HepG2 (cell line): ENCODE measurements at regions not wholly inside any gene's neighbourhood (a gene's known extent, or its start where the extent isn't known, plus 50 kb on each side); places are given as distances from the start of the nearest gene placed in this dataset.

Experiments used
- ATAC-seq: fragments of 200-7000 bp; cut with Tn5 transposase; 3 replicates; pipeline ENCODE4 v1.9.1; 2020; ENCODE audit warnings: mild to moderate bottlenecking, moderate library complexity
- BruUV-seq: library from RNA; stranded (reverse); fragments of 400-500 nt; replicated peaks from 2 replicates; lab custom pipeline; 2021; lab: Mats Ljungman, UMichigan
- CTCF ChIA-PET: fragments of 300-600 bp; formaldehyde crosslinking; extraction: SDS; loops from one replicate; lab custom pipeline; 2021; ENCODE audit warnings: low total read pairs, inconsistent platforms, low intra/inter-chr PET ratio; lab: Yijun Ruan, JAX
- POLR2A ChIA-PET: fragments of 350-600 bp; sonication (Branson Sonifier 250); formaldehyde crosslinking; loops from one replicate; lab custom pipeline; 2020; ENCODE audit warnings: antibody characterized with exemption, inconsistent platforms; lab: Yijun Ruan, JAX
- DNase-seq: peaks from one replicate; pipeline ENCODE4 v3.0.0-alpha.2; 2015; ENCODE audit warnings: low spot score
- FAIRE-seq: peaks from 3 replicates; lab custom pipeline; 2011; peaks lifted over from hg19 to GRCh38; lab: Jason Lieb, UNC
- H2AFZ ChIP-seq: one replicate; pipeline ENCODE4 v1.6.1; 2011; ENCODE audit warnings: low read length, inconsistent platforms
- H3K27ac ChIP-seq: fragments of 300-600 bp; 3 replicates; pipeline ENCODE4 v1.8.0; 2011; ENCODE audit warnings: mixed run types, mild to moderate bottlenecking, mixed read lengths, low read length, inconsistent platforms; ENCODE audit not compliant: insufficient read depth; ENCODE audit errors: extremely low read length
- H3K27me3 ChIP-seq, 2 experiments: fragments of 200-600 bp in 1 of 2; 2 replicates in 1 of 2; 3 replicates in 1 of 2; pipeline versions ENCODE4 v1.6.0 to v1.8.0; 2011; ENCODE audit warnings: low read length in 2 of 2, mild to moderate bottlenecking in 2 of 2, moderate library complexity in 2 of 2, inconsistent platforms in 1 of 2; ENCODE audit not compliant: insufficient read depth in 2 of 2, control insufficient read depth in 1 of 2
- H3K36me3 ChIP-seq, 2 experiments: fragments of 200-600 bp in 1 of 2; replicated peaks in 1 of 2; 2 replicates in 1 of 2; 3 replicates in 1 of 2; pipeline versions ENCODE4 v1.5.1 to v1.8.0; 2011; ENCODE audit warnings: low read length in 2 of 2, inconsistent platforms in 1 of 2; ENCODE audit not compliant: insufficient read depth in 2 of 2, control insufficient read depth in 1 of 2
- H3K4me1 ChIP-seq: 2 replicates; pipeline ENCODE4 v1.5.1; 2012; ENCODE audit warnings: low read length, inconsistent platforms; ENCODE audit not compliant: insufficient read depth
- H3K4me2 ChIP-seq: 2 replicates; pipeline ENCODE4 v1.6.0; 2011; ENCODE audit warnings: low read depth, low read length, inconsistent platforms
- H3K4me3 ChIP-seq, 3 experiments: fragments of 200-600 bp in 1 of 3; sonication (generic), shearing (Covaris generic) in 1 of 3; replicated peaks in 1 of 3; 2 replicates each; pipeline ENCODE4 v1.5.1; 2011 to 2016; ENCODE audit warnings: low read length in 3 of 3, inconsistent platforms in 2 of 3, low read depth in 2 of 3, mild to moderate bottlenecking in 2 of 3, control low read depth in 1 of 3, mixed read lengths in 1 of 3; ENCODE audit not compliant: insufficient read depth in 1 of 3
- H3K79me2 ChIP-seq: one replicate; pipeline ENCODE4 v1.6.1; 2011; ENCODE audit warnings: low read length, inconsistent platforms; ENCODE audit not compliant: insufficient read depth
- H3K9ac ChIP-seq: 2 replicates; pipeline ENCODE4 v1.6.0; 2011; ENCODE audit warnings: mild to moderate bottlenecking, low read depth, low read length, inconsistent platforms; ENCODE audit not compliant: insufficient read depth
- H3K9me3 ChIP-seq: 2 replicates; pipeline ENCODE4 v1.5.1; 2012; ENCODE audit warnings: mild to moderate bottlenecking, low read length
- H4K20me1 ChIP-seq: 2 replicates; pipeline ENCODE4 v1.6.0; 2011; ENCODE audit warnings: inconsistent platforms, mild to moderate bottlenecking, low read length, moderate library complexity; ENCODE audit not compliant: insufficient read depth
- CREM ChIP-seq, 2 experiments: sonication (generic) in 1 of 2; formaldehyde crosslinking in 1 of 2; IDR thresholded peaks; 2 replicates each; pipeline versions ENCODE4 v1.4.0 to v1.6.1; 2016 to 2020; ENCODE audit warnings: antibody characterized with exemption in 1 of 2, mild to moderate bottlenecking in 1 of 2, missing genetic modification reagents in 1 of 2
- HNRNPH1 ChIP-seq: fragments of 200-400 bp; formaldehyde crosslinking; optimal IDR thresholded peaks from 2 replicates; pipeline ENCODE3; 2017; ENCODE audit warnings: mild to moderate bottlenecking, low read depth, low read length
- IRF2 ChIP-seq: IDR thresholded peaks from 2 replicates; pipeline ENCODE4 v1.6.1; 2018; ENCODE audit warnings: missing genetic modification reagents, missing compliant biosample characterization
- LCORL ChIP-seq, 2 experiments: fragments of 450-650 bp in 1 of 2; sonication (generic) in 1 of 2; formaldehyde crosslinking in 1 of 2; IDR thresholded peaks; 2 replicates each; pipeline versions ENCODE4 v1.5.0 to v1.6.1; 2017 to 2020; ENCODE audit warnings: antibody characterized with exemption in 1 of 2, missing genetic modification reagents in 1 of 2
- NFIB ChIP-seq: sonication (generic); formaldehyde crosslinking; IDR thresholded peaks from 2 replicates; pipeline ENCODE4 v1.9.0; 2021; ENCODE audit warnings: missing genetic modification reagents, mild to moderate bottlenecking, borderline replicate concordance
- POLR2A ChIP-seq, 2 experiments: IDR thresholded peaks; 2 replicates each; pipeline ENCODE4 v1.6.1; 2011; ENCODE audit warnings: low read depth in 2 of 2, low read length in 2 of 2, mild to moderate bottlenecking in 1 of 2, moderate library complexity in 1 of 2; ENCODE audit not compliant: insufficient read depth in 1 of 2
- RFXANK ChIP-seq: IDR thresholded peaks from 2 replicates; pipeline ENCODE4 v1.6.1; 2016
- TBX3 ChIP-seq: fragments of 450-650 bp; IDR thresholded peaks from 2 replicates; pipeline ENCODE4 v1.6.1; 2017; ENCODE audit warnings: antibody characterized with exemption, mild to moderate bottlenecking, inconsistent platforms, borderline replicate concordance
- ZC3H4 ChIP-seq: sonication (generic); formaldehyde crosslinking; IDR thresholded peaks from 2 replicates; pipeline ENCODE4 v1.4.0; 2020; ENCODE audit warnings: missing genetic modification reagents, borderline replicate concordance
- ZGPAT ChIP-seq: IDR thresholded peaks from 2 replicates; pipeline ENCODE4 v1.6.1; 2016; ENCODE audit warnings: mild to moderate bottlenecking
- ZIK1 ChIP-seq: sonication (generic); formaldehyde crosslinking; IDR thresholded peaks from 2 replicates; pipeline ENCODE4 v1.5.0; 2020; ENCODE audit warnings: mild to moderate bottlenecking, low read depth, missing genetic modification reagents, borderline replicate concordance
- ZNF10 ChIP-seq: sonication (generic); formaldehyde crosslinking; IDR thresholded peaks from 2 replicates; pipeline ENCODE4 v1.4.0; 2020; ENCODE audit warnings: mild to moderate bottlenecking, low read depth, missing genetic modification reagents, borderline replicate concordance
- ZNF670 ChIP-seq: sonication (generic); formaldehyde crosslinking; IDR thresholded peaks from 2 replicates; pipeline ENCODE4 v1.8.0; 2022; ENCODE audit warnings: mild to moderate bottlenecking, missing genetic modification reagents, borderline replicate concordance
- ZZZ3 ChIP-seq: sonication (generic); formaldehyde crosslinking; IDR thresholded peaks from 2 replicates; pipeline ENCODE4 v1.4.0; 2020; ENCODE audit warnings: missing genetic modification reagents, mild to moderate bottlenecking, borderline replicate concordance
- WGBS: methylation state at CpG from one replicate; pipeline ENCODE4 v1.1.6; 2017; ENCODE audit warnings: low lambda C conversion rate; 5-methylcytosine and 5-hydroxymethylcytosine counted together
- in situ Hi-C: cut with HindIII; loops from 2 replicates; pipeline ENCODE4 v1.10.0; 2017; ENCODE audit warnings: low pct_unique_long_range_greater_than_20kb; ENCODE audit not compliant: extremely low pct_ligation_motif_present
- intact Hi-C: fragments of 100-400 bp; cut with micrococcal nuclease; formaldehyde crosslinking; loops from one replicate; pipeline ENCODE4 v1.10.0; 2022; ENCODE audit not compliant: unreplicated experiment
- TF ChIP-seq, protein P1 (sequence below): sonication (generic); formaldehyde crosslinking; conservative IDR thresholded peaks from 2 replicates; pipeline ENCODE4 v1.8.0; 2022; ENCODE audit warnings: low read depth, missing genetic modification reagents
- TF ChIP-seq, protein P2 (sequence below): sonication (generic); formaldehyde crosslinking; IDR thresholded peaks from 2 replicates; pipeline ENCODE4 v1.5.0; 2020; ENCODE audit warnings: missing genetic modification reagents, mild to moderate bottlenecking, borderline replicate concordance
- TF ChIP-seq, protein P3 (sequence below): sonication (generic); formaldehyde crosslinking; IDR thresholded peaks from 2 replicates; pipeline ENCODE4 v1.4.0; 2020; ENCODE audit warnings: mild to moderate bottlenecking, missing genetic modification reagents

DNA sequence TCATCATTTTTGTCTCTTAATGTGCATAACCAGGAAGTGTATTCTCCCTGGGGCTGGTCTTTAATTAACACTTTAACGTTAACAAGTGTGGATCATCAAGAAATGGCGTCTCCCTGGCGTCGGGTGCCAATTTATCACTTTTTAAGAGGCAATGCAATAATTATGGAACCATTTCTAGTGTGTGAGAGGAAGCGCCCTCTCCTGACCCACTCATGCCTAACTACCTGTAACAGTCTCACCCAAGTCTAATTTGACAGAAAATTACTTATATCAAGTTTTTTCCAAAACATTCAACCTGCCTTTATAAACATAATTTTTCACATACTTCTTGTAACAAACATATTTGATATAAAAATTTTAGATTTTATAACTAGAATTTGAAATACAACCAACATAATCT lies 905.3 kb upstream of the MDGA2 start:
- WGBS = 30% methylated on average over 5 of the region's 5 CpGs
- Histone ChIP-seq H4K20me1 (no peaks in the 10 kb centered on the region), H3K4me3 (no peak overlapping the region), H3K9me3 (peaks cover 41% of the 10 kb centered on the region), H3K36me3 (no peaks in the 10 kb centered on the region), H3K4me1 (no peaks in the 10 kb centered on the region), H3K9ac (no peak overlapping the region), H3K27me3 (no peaks in the 10 kb centered on the region), H3K27ac (no peak overlapping the region), H2AFZ (no peak overlapping the region), H3K79me2 (no peaks in the 10 kb centered on the region), H3K4me2 (no peak overlapping the region)
- TF ChIP-seq, protein P1, sequence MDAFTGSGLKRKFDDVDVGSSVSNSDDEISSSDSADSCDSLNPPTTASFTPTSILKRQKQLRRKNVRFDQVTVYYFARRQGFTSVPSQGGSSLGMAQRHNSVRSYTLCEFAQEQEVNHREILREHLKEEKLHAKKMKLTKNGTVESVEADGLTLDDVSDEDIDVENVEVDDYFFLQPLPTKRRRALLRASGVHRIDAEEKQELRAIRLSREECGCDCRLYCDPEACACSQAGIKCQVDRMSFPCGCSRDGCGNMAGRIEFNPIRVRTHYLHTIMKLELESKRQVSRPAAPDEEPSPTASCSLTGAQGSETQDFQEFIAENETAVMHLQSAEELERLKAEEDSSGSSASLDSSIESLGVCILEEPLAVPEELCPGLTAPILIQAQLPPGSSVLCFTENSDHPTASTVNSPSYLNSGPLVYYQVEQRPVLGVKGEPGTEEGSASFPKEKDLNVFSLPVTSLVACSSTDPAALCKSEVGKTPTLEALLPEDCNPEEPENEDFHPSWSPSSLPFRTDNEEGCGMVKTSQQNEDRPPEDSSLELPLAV = no peak
- TF ChIP-seq, protein P2, sequence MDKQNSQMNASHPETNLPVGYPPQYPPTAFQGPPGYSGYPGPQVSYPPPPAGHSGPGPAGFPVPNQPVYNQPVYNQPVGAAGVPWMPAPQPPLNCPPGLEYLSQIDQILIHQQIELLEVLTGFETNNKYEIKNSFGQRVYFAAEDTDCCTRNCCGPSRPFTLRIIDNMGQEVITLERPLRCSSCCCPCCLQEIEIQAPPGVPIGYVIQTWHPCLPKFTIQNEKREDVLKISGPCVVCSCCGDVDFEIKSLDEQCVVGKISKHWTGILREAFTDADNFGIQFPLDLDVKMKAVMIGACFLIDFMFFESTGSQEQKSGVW = no peak
- TF ChIP-seq ZNF670 (CRISPR knock-in tag) (no peak), ZNF10 (CRISPR knock-in tag) (no peak), LCORL (IDR thresholded peaks at IDR 0.05) (no peak), LCORL (CRISPR knock-in tag; IDR thresholded peaks at IDR 0.05) (no peak), CREM (IDR thresholded peaks at IDR 0.05) (no peak), CREM (CRISPR knock-in tag; IDR thresholded peaks at IDR 0.05) (no peak), ZC3H4 (CRISPR knock-in tag) (no peak), IRF2 (CRISPR knock-in tag) (no peak), RFXANK (CRISPR knock-in tag) (no peak), POLR2A (IDR thresholded peaks at IDR 0.05; ENCODE audit: insufficient read depth in 1 of 2, low read depth in 2 of 2, low read length in 2 of 2) (no peak), ZGPAT (CRISPR knock-in tag) (no peak), HNRNPH1 (no peak), NFIB (CRISPR knock-in tag) (no peak), ZZZ3 (CRISPR knock-in tag) (no peak), ZIK1 (no peak), TBX3 (no peak)
- TF ChIP-seq, protein P3, sequence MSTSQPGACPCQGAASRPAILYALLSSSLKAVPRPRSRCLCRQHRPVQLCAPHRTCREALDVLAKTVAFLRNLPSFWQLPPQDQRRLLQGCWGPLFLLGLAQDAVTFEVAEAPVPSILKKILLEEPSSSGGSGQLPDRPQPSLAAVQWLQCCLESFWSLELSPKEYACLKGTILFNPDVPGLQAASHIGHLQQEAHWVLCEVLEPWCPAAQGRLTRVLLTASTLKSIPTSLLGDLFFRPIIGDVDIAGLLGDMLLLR (CRISPR knock-in tag) = no peak
- in situ Hi-C loops = no loop called here
- DNase-seq (no peak), FAIRE-seq (no peak), ATAC-seq (no peak)
- ChIA-PET POLR2A (no interaction called here), CTCF (no interaction called here)
- intact Hi-C loops = no loop called here
- no TSS peak for BruUV-seq
